Right atrium auricular region (tissue), 2 donors: ENCODE measurements at regions not wholly inside any gene's neighbourhood (a gene's known extent, or its start where the extent isn't known, plus 50 kb on each side); places are given as distances from the start of the nearest gene placed in this dataset.
A peak's percentile ranks its signal among the peaks of the same experiment; 100 is the strongest.

Experiments
- DNase-seq: peaks from one replicate; pipeline ENCODE4 v3.0.0-alpha.2; 2019; ENCODE audit warnings: low spot score
- H3K27ac ChIP-seq, 2 donors: fragments of 200-600 bp; sonication (generic); 1 replicate in 1 of 2; 2 replicates in 1 of 2; pipeline ENCODE4 v1.5.1; 2016 to 2019
- H3K27me3 ChIP-seq, 2 donors: fragments of 200-600 bp; sonication (generic); one replicate each; pipeline versions ENCODE4 v1.5.1 to v1.6.0; 2017 to 2019
- H3K36me3 ChIP-seq: fragments of 200-600 bp; sonication (generic); one replicate; pipeline ENCODE4 v1.5.1; 2016
- H3K4me1 ChIP-seq, 2 donors: fragments of 200-600 bp; sonication (generic); one replicate each; pipeline versions ENCODE4 v1.5.1 to v1.6.0; 2017 to 2019
- H3K4me3 ChIP-seq, 2 donors: fragments of 200-600 bp; sonication (generic); 1 replicate in 1 of 2; 2 replicates in 1 of 2; pipeline ENCODE4 v1.5.1; 2017 to 2019; ENCODE audit warnings: mild to moderate bottlenecking in 1 of 2, moderate library complexity in 1 of 2
- H3K9me3 ChIP-seq, 2 donors: fragments of 200-600 bp; sonication (generic); one replicate each; pipeline ENCODE4 v1.5.1; 2019
- CTCF ChIP-seq, 2 donors: fragments of 200-600 bp; sonication (generic); IDR thresholded peaks; one replicate each; pipeline ENCODE4 v1.5.1; 2019; ENCODE audit warnings: antibody characterized with exemption in 2 of 2

- Histone ChIP-seq H3K4me3 (no peak overlapping the region), H3K27me3 (no peaks in the 10 kb centered on the region), H3K4me1 (peaks cover 0 to 11% of the 10 kb centered on the region in 2 donors), H3K36me3 (no peaks in the 10 kb centered on the region), H3K27ac (no peak overlapping the region), H3K9me3 (no peaks in the 10 kb centered on the region)
- TF ChIP-seq CTCF (IDR thresholded peaks at IDR 0.05), result no peak
- no peak for DNase-seq
These were observed 167.8 kb downstream of the KATNIP start for GRCh38 chr16:27717726-27718125.

DNA sequence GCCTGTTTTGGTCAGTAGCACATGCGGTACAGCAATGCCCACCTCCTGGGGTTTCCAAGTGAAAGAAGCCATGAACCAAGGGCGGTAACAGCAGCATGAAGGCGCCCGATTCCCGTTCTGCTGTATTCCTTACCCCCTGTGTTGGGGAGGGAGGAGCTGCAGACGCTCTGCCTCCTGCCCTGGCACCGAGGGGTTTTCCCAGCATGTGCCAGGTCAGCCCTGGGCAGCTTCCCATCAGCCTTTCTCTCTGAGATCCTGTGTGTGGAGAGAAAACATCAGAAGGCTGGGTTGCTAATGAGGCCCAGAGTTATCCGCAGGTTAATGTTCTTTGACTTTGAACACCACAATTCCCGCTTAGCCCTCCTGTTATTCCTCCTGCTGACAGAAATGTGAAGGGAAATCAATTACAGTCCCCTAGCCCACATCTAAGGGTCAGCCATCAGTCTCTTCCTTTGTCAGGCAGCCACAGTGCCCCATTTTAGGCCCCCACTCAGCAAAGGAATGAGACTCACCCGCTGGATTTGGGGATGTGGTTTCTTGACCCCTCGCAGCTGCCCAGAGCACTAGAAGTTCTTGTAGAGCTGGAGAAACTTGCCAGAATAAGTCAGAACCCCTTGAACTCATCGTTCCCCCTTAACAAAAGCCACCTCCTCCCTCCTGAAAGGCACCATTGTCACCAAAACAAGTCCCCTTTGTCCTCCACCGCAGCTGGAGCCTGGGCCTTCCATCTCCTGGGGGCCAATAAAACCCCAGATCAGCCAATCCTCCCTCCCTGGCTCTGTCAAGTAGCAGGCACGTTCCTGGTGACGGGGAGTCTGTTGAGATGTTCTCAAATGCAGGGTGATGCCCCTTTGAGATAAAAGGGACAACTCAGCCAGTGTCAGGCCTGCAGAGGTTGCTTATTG, 168.5 kb downstream of the KATNIP start:
- Histone ChIP-seq H3K27me3 (no peaks in the 10 kb centered on the region), H3K27ac (no peak overlapping the region), H3K36me3 (no peaks in the 10 kb centered on the region), H3K4me1 (peaks cover 0 to 18% of the 10 kb centered on the region in 2 donors), H3K9me3 (no peaks in the 10 kb centered on the region), H3K4me3 (no peak overlapping the region)
- TF ChIP-seq CTCF (IDR thresholded peaks at IDR 0.05), result no peak
- no peak for DNase-seq

- no peak for DNase-seq
- no peak overlapping the region for H3K27ac ChIP-seq
- H3K4me1 ChIP-seq, result peaks cover 0 to 24% of the 10 kb centered on the region in 2 donors
- H3K27me3 ChIP-seq, result no peaks in the 10 kb centered on the region
- H3K4me3 ChIP-seq, result no peak overlapping the region
- no peaks in the 10 kb centered on the region for H3K9me3 ChIP-seq
- no peak for TF ChIP-seq CTCF (IDR thresholded peaks at IDR 0.05)
- H3K36me3 ChIP-seq, result no peaks in the 10 kb centered on the region
These were observed 169.1 kb downstream of the KATNIP start for GRCh38 chr16:27719106-27719445.

DNA sequence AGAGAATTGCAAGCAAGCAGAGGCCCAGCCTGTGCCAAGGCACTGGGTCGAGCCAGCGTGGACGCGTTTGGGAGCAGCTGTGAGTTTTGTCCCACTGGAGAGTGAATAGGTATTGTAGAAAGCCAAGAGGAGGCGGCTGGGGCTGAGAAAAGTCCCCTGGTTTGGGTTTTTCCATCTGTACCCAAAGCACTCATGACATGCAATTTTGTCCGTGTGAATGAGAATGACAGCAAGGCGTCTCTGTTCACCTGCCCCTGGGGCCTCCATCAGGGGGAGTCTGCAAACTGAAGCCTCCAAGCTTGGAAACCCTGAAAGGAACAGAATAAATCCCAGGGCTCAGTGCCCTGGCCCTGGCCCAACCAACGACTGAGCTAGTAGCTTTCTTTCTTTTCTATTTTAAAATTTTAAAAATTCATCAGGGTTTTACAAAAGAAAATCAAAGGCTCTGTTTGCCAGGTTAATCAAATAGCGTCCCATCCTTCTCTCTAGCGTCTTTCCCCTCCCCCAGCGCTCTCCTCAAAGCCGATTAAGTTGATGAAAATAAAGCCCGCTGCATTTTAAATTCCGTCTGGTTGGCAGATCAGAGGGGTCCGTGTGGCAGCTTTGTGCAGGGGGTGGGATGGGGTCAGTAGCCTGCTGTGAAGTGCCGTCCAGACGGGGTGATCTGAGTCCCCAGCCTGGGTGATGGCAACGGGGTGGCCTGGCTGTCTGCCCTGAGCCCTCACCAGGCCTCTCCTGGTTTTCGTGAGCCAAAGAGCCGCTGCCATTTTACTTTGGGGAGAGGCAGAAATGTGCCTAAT, 171.0 kb downstream of the KATNIP start:
- Histone ChIP-seq H3K27me3 (no peaks in the 10 kb centered on the region), H3K4me3 (peak overlapping the region in 1 of 2 donors; percentile 6), H3K36me3 (no peaks in the 10 kb centered on the region), H3K4me1 (peaks cover 0 to 35% of the 10 kb centered on the region in 2 donors), H3K9me3 (no peaks in the 10 kb centered on the region), H3K27ac (peak overlapping the region; percentile 61 to 76)
- no peak for DNase-seq
- TF ChIP-seq CTCF (IDR thresholded peaks at IDR 0.05), result no peak

DNA sequence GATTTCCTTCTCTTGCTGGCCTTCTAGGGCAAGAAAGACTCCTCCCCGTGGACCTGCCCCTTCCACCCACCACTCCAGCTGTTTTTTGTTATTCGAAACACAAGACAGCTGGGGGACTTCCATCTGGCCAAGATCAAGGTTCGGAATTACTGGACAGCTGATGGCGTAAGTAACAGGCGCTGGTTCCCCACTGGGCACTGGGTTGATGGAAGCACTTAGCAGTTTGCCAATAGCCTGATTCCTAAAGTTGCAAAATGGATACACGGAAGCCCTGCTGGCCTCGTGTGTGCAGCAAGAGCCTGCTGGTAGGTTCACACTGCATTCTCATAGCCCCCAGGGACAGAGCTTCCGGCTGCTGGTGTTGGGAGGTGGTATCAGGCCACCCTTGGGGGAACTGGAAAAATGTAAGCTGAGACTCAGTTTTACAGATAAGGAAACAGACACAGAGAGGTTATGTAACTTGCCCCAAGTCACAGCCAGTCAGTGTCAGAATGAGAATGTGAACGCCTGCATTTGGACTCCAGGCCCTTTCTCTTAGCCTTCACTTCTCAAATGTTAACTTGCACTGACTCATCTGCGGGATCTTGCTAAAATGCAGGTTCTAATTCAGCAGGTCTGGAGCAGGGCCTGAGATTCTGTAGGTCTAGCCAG, 171.7 kb downstream of the KATNIP start:
- DNase-seq, result peak; percentile 94
- no peaks in the 10 kb centered on the region for H3K9me3 ChIP-seq
- no peak for TF ChIP-seq CTCF (IDR thresholded peaks at IDR 0.05)
- H3K27ac ChIP-seq, result peak overlapping the region; percentile 61 to 76
- H3K36me3 ChIP-seq, result no peaks in the 10 kb centered on the region
- H3K4me1 ChIP-seq, result peaks cover 0 to 35% of the 10 kb centered on the region in 2 donors
- H3K27me3 ChIP-seq, result no peaks in the 10 kb centered on the region
- peak overlapping the region in 1 of 2 donors; percentile 6 for H3K4me3 ChIP-seq
